B cell (primary cell): ENCODE measurements at regions not wholly inside any gene's neighbourhood (a gene's known extent, or its start where the extent isn't known, plus 50 kb on each side); places are given as distances from the start of the nearest gene placed in this dataset.

ENCODE experiments used
- EZH2 ChIP-seq: IDR thresholded peaks from 2 replicates; pipeline ENCODE4 v1.6.1; 2012; ENCODE audit warnings: borderline replicate concordance, low read depth, mild to moderate bottlenecking, moderate library complexity, low read length; ENCODE audit not compliant: insufficient read depth, poor library complexity, severe bottlenecking
- TF ChIP-seq, protein P1 (sequence below): fragments of 200-600 bp; IDR thresholded peaks from one replicate; pipeline ENCODE4 v1.8.0; 2022; ENCODE audit warnings: antibody characterized with exemption, mild to moderate bottlenecking

DNA sequence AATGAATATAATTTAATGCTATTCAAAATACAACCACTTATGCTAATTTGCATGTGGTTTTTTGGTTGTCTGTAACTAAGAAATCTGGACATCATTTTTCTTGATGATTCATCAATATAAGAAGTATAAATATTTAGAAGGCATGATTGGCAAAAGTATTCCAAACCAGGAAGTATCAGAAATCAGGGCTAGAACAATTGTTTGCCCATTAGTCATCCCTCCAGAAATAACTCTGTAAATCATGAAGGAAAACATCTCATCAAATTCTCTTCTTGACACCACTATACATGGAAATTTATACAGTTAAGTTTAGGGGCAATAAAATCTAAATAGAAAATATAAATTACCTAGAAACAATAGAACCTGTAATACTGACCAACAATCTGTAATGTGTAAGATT, 554.7 kb upstream of the HS3ST5 start:
- TF ChIP-seq EZH2: no peak
- TF ChIP-seq, protein P1, sequence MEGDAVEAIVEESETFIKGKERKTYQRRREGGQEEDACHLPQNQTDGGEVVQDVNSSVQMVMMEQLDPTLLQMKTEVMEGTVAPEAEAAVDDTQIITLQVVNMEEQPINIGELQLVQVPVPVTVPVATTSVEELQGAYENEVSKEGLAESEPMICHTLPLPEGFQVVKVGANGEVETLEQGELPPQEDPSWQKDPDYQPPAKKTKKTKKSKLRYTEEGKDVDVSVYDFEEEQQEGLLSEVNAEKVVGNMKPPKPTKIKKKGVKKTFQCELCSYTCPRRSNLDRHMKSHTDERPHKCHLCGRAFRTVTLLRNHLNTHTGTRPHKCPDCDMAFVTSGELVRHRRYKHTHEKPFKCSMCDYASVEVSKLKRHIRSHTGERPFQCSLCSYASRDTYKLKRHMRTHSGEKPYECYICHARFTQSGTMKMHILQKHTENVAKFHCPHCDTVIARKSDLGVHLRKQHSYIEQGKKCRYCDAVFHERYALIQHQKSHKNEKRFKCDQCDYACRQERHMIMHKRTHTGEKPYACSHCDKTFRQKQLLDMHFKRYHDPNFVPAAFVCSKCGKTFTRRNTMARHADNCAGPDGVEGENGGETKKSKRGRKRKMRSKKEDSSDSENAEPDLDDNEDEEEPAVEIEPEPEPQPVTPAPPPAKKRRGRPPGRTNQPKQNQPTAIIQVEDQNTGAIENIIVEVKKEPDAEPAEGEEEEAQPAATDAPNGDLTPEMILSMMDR: no peak
